NCI-H774 (cell line): ENCODE measurements at regions not wholly inside any gene's neighbourhood (a gene's known extent, or its start where the extent isn't known, plus 50 kb on each side); places are given as distances from the start of the nearest gene placed in this dataset.
A peak's percentile ranks its signal among the peaks of the same experiment; 100 is the strongest.

Source experiments
- DNase-seq: peaks from one replicate; lab custom pipeline; 2025; lab: John Stamatoyannopoulos, UW

DNA sequence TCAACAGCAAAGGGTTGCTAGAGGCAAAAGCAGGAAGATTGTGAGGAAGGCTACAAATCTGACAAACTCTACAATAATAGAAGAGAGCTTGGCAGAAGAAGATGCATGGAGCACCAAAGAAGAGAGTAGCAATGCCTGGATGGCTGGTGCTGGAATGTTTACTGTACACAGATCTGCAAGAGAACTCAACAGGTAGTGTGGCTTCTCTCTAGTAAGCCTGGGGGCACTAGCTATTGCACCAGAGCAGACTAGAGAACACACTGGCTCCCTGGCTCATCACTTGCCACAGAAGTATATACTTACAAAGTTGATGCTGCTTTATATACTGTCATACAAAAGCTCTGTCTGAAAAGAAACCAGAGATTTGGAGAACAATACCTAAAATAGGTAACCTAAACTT, 475.0 kb upstream of the NCAM2 start:
- DNase-seq, result no peak

GRCh38 chr21:20527731-20528460, 470.3 kb upstream of the NCAM2 start:
- no peak for DNase-seq

DNA sequence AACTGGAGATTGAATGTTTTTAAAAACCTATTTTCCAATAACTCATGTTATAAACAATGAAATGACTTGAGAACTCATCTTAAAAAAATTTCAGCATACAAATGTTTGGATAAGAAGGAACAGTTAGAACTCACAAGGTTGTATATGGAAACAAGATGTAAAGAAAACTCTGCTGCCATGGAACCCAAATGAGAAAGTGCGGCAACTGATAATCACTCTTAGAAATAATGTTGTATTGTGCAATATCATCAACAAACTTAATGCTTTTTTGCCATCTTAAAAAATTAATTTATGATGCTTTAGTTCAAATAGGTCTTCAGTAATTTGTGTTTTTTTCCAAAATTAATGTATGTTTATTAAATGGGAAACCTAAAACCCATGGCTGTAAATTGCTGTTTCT, 461.1 kb upstream of the NCAM2 start:
- no peak for DNase-seq

- no peak for DNase-seq
These were observed 460.1 kb upstream of the NCAM2 start for GRCh38 chr21:20538039-20538658.

GRCh38 chr21:20545454-20545853, 452.8 kb upstream of the NCAM2 start:
- no peak for DNase-seq

DNA sequence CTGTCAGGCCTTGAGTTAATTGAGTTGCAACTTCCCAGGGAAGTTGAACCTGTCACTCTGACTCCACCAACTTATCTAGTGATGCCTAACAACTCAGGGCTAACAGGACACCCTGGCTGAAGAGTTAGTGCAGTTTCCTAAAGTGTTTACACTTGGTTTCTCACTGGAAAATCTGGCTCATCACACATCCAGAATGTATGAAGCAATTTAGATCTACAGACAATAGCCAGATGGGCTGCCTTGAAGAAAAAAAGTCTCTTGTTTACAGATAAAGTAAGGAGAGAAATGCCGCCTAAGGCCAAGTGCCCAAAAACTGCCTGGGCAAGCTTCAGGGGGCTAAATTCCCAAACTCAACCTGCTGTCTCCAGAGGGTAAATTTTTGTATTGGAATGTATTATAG, 446.3 kb upstream of the NCAM2 start:
- no peak for DNase-seq

- DNase-seq, result no peak
These were observed 443.4 kb upstream of the NCAM2 start for GRCh38 chr21:20554785-20555184.

GRCh38 chr21:20570824-20571232, 427.4 kb upstream of the NCAM2 start:
- DNase-seq, result no peak

DNA sequence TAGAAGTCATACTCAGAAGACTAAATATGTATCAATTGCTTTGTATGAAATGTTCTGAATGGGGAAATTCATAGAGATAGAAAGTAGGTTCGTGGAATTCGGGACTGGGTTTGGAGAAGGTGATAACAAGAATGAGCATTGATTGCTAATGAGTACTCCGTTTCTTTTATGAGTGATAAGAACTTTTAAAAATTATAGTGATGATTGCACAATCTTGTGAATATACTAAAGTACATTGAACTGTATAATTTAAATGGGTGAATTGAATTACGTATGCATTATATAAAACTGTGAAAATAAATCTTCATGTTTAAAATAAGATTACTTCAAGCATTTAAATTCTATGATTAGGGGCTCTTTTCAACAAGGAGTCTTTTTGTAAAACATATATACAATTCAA, 425.6 kb upstream of the NCAM2 start:
- DNase-seq, result no peak

DNA sequence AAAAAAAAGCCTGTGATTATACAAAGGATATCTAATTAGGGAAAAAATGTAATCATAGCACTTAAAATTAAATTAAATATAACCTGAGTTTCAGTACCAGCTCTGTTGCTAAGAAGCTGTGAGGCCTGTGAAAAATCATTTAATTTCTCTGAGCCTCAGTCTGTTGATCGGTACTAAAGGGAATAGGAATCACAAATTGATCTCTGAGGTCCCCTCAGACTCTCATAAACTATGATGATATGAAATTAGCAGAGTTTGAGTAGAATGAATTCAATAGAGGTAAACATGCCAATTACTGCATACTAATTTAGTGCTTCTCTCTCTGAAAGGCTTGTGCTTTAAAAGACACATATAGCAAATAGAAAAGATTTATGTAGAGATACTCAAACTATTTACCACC, 416.8 kb upstream of the NCAM2 start:
- no peak for DNase-seq

GRCh38 chr21:20591284-20591683, 406.9 kb upstream of the NCAM2 start:
- no peak for DNase-seq

DNA sequence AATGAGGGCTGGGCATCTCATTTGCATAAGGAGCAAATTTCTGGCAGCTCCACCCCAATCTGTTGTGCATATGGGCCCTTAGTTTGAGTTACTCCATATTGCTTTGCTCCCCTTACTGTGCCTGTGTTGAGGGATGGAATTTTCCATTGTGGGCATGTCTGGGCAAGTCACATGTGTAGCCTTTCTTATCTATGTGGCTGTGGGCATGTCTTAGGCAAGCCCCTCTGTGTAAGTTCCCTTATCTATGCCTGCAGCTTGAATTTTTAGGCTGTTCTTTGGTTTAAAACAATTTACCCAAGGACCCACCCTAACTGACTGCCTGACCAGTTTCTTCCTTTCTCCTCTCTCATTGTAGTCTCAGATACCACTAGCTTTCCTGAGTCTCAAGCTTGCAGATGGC, 405.7 kb upstream of the NCAM2 start:
- no peak for DNase-seq

- DNase-seq, result no peak
These were observed 395.0 kb upstream of the NCAM2 start for GRCh38 chr21:20603236-20603635.

DNA sequence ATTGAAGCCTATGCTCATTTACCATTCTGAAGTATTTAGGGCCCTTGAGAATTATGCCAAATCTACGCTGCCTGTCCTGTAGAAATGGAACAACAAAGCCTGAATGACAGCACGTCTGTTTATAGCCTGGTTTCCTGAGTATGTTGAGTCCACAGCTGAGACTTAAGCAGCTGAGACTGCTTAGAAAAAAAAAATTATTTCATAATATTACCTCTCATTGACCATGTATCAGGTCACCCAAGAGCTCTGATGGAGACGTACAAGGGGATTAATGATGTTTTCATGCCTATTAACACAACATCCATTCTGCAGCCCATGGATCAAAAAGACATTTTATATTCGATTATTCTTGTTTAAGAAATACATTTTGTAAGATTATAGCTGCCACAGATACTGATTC, 387.2 kb upstream of the NCAM2 start:
- no peak for DNase-seq

GRCh38 chr21:20613654-20614053, 384.6 kb upstream of the NCAM2 start:
- no peak for DNase-seq

DNA sequence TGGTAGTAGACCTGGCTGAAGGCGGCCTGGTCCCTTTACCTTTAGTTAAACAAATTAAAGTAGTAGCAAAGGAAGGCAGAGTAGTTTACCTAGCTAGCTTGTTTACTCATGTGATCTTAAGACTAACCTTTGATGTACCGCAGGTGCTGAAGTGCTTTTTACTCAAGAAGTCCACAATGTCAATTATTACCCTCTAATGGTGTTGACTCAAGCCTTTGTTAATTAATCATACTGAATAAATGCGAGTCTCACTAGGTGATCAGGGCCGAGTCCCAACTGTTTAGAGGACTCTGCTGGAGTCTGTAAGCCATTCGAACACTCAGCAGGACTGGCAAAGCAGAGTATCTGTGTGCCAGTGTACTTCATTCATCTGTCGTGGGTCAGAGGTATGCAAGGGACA, 381.1 kb upstream of the NCAM2 start:
- DNase-seq, result peak; percentile 21

- DNase-seq, result no peak
These were observed 379.3 kb upstream of the NCAM2 start for GRCh38 chr21:20618878-20619277.

DNA sequence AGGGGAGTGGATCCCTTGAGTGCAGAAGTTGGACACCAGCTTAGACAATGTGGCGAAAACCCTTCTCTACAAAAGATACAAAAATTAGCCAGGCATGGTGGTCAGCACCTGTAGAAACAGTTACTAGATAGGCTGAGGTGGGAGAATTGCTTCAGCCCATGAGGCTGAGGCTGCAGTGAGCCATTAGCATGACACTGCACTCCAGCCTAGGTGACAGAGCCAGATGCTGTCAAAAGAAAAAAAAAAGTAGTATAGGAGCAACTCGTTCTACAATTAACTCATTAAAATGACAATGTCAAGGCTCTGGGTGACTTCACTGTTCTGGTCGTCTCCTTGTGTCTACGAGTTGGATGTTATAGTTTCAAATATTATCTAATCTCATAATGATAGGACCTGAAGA, 370.6 kb upstream of the NCAM2 start:
- DNase-seq, result no peak

GRCh38 chr21:20631633-20632032, 366.6 kb upstream of the NCAM2 start:
- DNase-seq, result no peak

DNA sequence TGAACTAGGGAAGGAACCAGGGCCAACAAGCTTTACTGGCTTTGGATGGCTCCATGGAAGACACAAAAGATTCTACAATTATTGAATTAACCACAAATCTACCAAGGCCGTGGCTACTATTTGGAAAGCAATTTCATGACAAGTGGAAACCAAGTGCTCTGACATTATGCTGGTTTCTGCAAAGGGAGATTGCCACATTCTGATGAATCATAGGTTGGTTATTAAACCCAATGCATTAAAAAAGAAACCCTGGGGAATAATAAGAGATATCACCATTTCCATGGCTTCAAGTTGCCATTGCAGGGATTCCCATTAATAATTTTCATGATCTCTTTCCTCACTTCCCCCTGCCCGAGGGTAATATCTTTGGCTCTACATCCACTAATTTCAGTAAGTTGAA, 359.2 kb upstream of the NCAM2 start:
- no peak for DNase-seq

DNA sequence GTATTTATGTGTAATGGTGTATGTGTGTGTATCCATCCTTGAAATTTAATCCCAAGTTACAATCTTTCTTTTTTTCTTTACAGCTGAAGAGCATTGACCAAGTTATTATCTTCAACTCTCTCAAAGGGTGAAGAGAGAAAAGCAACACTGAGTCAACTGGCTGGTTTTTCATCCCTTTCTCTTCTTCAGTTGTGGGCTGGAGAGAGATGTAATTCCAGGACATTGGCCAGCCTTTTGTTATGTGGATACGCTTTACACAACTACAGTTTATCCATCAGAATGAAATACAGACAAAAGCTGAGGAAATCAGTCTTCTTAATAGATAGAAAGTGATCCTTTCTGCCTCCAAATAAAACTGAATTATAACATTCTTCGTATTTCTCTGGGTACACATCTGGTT, 357.0 kb upstream of the NCAM2 start:
- DNase-seq, result no peak

GRCh38 chr21:20642681-20643080, 355.5 kb upstream of the NCAM2 start:
- DNase-seq, result no peak

- DNase-seq, result no peak
These were observed 353.7 kb upstream of the NCAM2 start for GRCh38 chr21:20644552-20644951.

DNA sequence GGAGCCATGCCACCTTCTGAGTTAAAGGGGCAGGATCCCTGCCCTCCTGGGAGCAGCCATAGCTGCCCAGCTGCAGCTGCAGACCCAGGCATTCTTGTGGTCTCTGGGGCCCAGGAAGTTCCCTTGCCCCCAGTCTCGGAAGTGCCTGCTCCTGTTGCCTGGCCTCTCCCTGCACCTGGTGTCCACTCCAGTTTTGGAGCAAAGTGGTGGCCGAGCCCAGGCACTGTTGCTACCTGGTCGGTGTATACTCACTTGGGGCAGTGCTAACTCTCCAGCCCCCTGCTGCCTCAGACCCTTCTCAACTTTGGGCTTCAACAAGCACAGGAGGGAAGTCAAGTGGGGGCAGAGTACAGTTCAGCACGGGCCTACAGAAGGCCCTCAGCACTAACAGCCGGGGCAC, 352.9 kb upstream of the NCAM2 start:
- no peak for DNase-seq
